ENCODE measurements at regions not wholly inside any gene's neighbourhood (a gene's known extent, or its start where the extent isn't known, plus 50 kb on each side); places are given as distances from the start of the nearest gene placed in this dataset.

GRCh38 chr2:168340931-168341330 is 93.5 kb upstream of the STK39 start:
- Histone ChIP-seq H3K27me3 (no peaks in the 10 kb centered on the region), H3K36me3 (no peaks in the 10 kb centered on the region), H3K9me3 (no peaks in the 10 kb centered on the region), H3K4me1 (no peaks in the 10 kb centered on the region), H3K27ac (replicated peaks in 1 of 4) (no peak overlapping the region), H3K4me3 (no peak overlapping the region)
- intact Hi-C loops (cut with DNase I), result loop anchor here (10.0 kb wide), 1 partner anchor 514 kb away; no protein-coding TSS in a partner anchor
- no peak for DNase-seq (ENCODE audit: extremely low spot score)
- TF ChIP-seq EP300 (IDR thresholded peaks at IDR 0.05) (no peak), POLR2A (IDR thresholded peaks at IDR 0.05; ENCODE audit: low read depth) (no peak), POLR2AphosphoS5 (IDR thresholded peaks at IDR 0.05) (no peak), CTCF (IDR thresholded peaks at IDR 0.05) (no peak)
- WGBS, result 80% methylated on average over 5 of the region's 5 CpGs

GRCh38 chr2:168343586-168343985 is 96.2 kb upstream of the STK39 start:
- no peaks in the 10 kb centered on the region for H3K27me3 ChIP-seq
- peaks cover 0 to 6% (median 5%) of the 10 kb centered on the region in 4 donors for H3K4me1 ChIP-seq
- WGBS, result 77% methylated on average over 5 of the region's 5 CpGs
- peak; percentile 60 for DNase-seq (ENCODE audit: extremely low spot score)
- H3K36me3 ChIP-seq, result no peaks in the 10 kb centered on the region
- TF ChIP-seq POLR2AphosphoS5 (IDR thresholded peaks at IDR 0.05) (no peak), EP300 (IDR thresholded peaks at IDR 0.05) (no peak), POLR2A (IDR thresholded peaks at IDR 0.05; ENCODE audit: low read depth) (no peak), CTCF (IDR thresholded peaks at IDR 0.05) (no peak)
- H3K4me3 ChIP-seq, result no peak overlapping the region
- intact Hi-C loops (cut with DNase I), result loop anchor here (10.0 kb wide), 1 partner anchor 511 kb away; no protein-coding TSS in a partner anchor
- no peaks in the 10 kb centered on the region for H3K9me3 ChIP-seq
- H3K27ac ChIP-seq (replicated peaks in 1 of 4), result no peak overlapping the region

GRCh38 chr2:168344706-168345105 is 97.3 kb upstream of the STK39 start:
- Histone ChIP-seq H3K27me3 (no peaks in the 10 kb centered on the region), H3K4me1 (peaks cover 0 to 6% (median 5%) of the 10 kb centered on the region in 4 donors), H3K9me3 (no peaks in the 10 kb centered on the region), H3K27ac (replicated peaks in 1 of 4) (no peak overlapping the region), H3K36me3 (no peaks in the 10 kb centered on the region), H3K4me3 (no peak overlapping the region)
- intact Hi-C loops (cut with DNase I), result loop anchor here (10.0 kb wide), 1 partner anchor 510 kb away; no protein-coding TSS in a partner anchor
- TF ChIP-seq CTCF (IDR thresholded peaks at IDR 0.05) (no peak), POLR2A (IDR thresholded peaks at IDR 0.05; ENCODE audit: low read depth) (no peak), EP300 (IDR thresholded peaks at IDR 0.05) (no peak), POLR2AphosphoS5 (IDR thresholded peaks at IDR 0.05) (no peak)
- WGBS, result 94% methylated on average over 5 of the region's 5 CpGs
- DNase-seq (ENCODE audit: extremely low spot score), result peak; percentile 75

GRCh38 chr2:168345601-168346000 is 98.2 kb upstream of the STK39 start:
- TF ChIP-seq POLR2A (IDR thresholded peaks at IDR 0.05; ENCODE audit: low read depth) (no peak), CTCF (IDR thresholded peaks at IDR 0.05) (no peak), POLR2AphosphoS5 (IDR thresholded peaks at IDR 0.05) (no peak), EP300 (IDR thresholded peaks at IDR 0.05) (no peak)
- Histone ChIP-seq H3K4me3 (no peak overlapping the region), H3K27me3 (no peaks in the 10 kb centered on the region), H3K9me3 (no peaks in the 10 kb centered on the region), H3K4me1 (peaks cover 0 to 6% (median 5%) of the 10 kb centered on the region in 4 donors), H3K27ac (replicated peaks in 1 of 4) (no peak overlapping the region), H3K36me3 (no peaks in the 10 kb centered on the region)
- WGBS, result 63% methylated on average over 3 of the region's 3 CpGs
- DNase-seq (ENCODE audit: extremely low spot score), result no peak
- intact Hi-C loops (cut with DNase I), result loop anchor here (10.0 kb wide), 1 partner anchor 509 kb away; no protein-coding TSS in a partner anchor
